Vagina (tissue), 2 donors: ENCODE measurements at regions not wholly inside any gene's neighbourhood (a gene's known extent, or its start where the extent isn't known, plus 50 kb on each side); places are given as distances from the start of the nearest gene placed in this dataset.

ENCODE experiments used
- DNase-seq, 2 donors: peaks; one replicate each; pipeline ENCODE4 v3.0.0-alpha.2; 2017; ENCODE audit errors: extremely low spot score in 2 of 2
- H3K27ac ChIP-seq: fragments of 200-600 bp; sonication (generic); one replicate; pipeline ENCODE4 v1.5.1; 2019
- H3K27me3 ChIP-seq: fragments of 200-600 bp; sonication (generic); one replicate; pipeline ENCODE4 v1.5.1; 2019
- H3K36me3 ChIP-seq, 2 donors: fragments of 200-600 bp; sonication (generic); one replicate each; pipeline ENCODE4 v1.5.1; 2017 to 2019
- H3K4me1 ChIP-seq: fragments of 200-600 bp; sonication (generic); one replicate; pipeline ENCODE4 v1.5.1; 2019
- H3K4me3 ChIP-seq, 2 donors: fragments of 200-600 bp; sonication (generic); 1 replicate in 1 of 2; 2 replicates in 1 of 2; pipeline ENCODE4 v1.5.1; 2016 to 2019
- H3K9me3 ChIP-seq: fragments of 200-600 bp; sonication (generic); one replicate; pipeline ENCODE4 v1.5.1; 2019
- POLR2A ChIP-seq, 2 donors: fragments of 450-650 bp; IDR thresholded peaks; one replicate each; pipeline ENCODE4 v1.6.1; 2017; ENCODE audit warnings: antibody characterized with exemption in 2 of 2, mild to moderate bottlenecking in 2 of 2, moderate library complexity in 2 of 2
- POLR2AphosphoS5 ChIP-seq, 2 donors: sonication (generic); formaldehyde crosslinking; IDR thresholded peaks; one replicate each; pipeline ENCODE4 v1.9.0; 2017; ENCODE audit warnings: antibody characterized with exemption in 2 of 2, mild to moderate bottlenecking in 2 of 2, low read depth in 1 of 2; ENCODE audit not compliant: insufficient read depth in 1 of 2
- intact Hi-C: fragments of 100-400 bp; cut with DNase I; formaldehyde crosslinking; loops from one replicate; pipeline ENCODE4 v1.15.1; 2023
- TF ChIP-seq, protein P1 (sequence below), 3 experiments: fragments of 450-650 bp in 2 of 3; fragments of 200-600 bp in 1 of 3; sonication (generic) in 1 of 3; IDR thresholded peaks; one replicate each; pipeline ENCODE4 v1.5.1; 2017 to 2019; ENCODE audit warnings: antibody characterized with exemption in 3 of 3, mild to moderate bottlenecking in 2 of 3, moderate library complexity in 2 of 3

DNA sequence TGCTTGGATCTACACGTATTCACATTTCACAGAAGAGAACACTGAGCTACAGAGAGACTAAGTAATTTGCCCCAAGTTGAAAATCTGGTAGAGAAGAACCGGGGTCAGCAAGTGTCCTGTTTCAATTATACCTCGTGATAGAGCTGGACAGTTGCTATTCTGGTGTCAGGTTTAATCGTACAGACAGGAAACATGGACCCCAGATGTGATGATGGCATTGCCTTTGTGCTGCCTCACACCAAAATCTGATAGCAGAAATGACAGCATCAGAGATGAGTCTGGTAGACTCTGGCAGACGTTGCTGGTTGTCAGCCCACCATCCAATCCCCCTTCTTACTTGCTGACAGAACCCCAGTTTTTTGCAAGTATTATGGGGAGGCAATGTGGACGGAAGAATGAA is 112.1 kb upstream of the FOXF1 start:
- intact Hi-C loops, result no loop called here
- no peaks in the 10 kb centered on the region for H3K36me3 ChIP-seq
- no peak for TF ChIP-seq POLR2A (IDR thresholded peaks at IDR 0.05)
- TF ChIP-seq, protein P1, sequence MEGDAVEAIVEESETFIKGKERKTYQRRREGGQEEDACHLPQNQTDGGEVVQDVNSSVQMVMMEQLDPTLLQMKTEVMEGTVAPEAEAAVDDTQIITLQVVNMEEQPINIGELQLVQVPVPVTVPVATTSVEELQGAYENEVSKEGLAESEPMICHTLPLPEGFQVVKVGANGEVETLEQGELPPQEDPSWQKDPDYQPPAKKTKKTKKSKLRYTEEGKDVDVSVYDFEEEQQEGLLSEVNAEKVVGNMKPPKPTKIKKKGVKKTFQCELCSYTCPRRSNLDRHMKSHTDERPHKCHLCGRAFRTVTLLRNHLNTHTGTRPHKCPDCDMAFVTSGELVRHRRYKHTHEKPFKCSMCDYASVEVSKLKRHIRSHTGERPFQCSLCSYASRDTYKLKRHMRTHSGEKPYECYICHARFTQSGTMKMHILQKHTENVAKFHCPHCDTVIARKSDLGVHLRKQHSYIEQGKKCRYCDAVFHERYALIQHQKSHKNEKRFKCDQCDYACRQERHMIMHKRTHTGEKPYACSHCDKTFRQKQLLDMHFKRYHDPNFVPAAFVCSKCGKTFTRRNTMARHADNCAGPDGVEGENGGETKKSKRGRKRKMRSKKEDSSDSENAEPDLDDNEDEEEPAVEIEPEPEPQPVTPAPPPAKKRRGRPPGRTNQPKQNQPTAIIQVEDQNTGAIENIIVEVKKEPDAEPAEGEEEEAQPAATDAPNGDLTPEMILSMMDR (IDR thresholded peaks at IDR 0.05), result no peak
- no peak for TF ChIP-seq POLR2AphosphoS5 (IDR thresholded peaks at IDR 0.05; ENCODE audit: insufficient read depth in 1 of 2, low read depth in 1 of 2)

DNA sequence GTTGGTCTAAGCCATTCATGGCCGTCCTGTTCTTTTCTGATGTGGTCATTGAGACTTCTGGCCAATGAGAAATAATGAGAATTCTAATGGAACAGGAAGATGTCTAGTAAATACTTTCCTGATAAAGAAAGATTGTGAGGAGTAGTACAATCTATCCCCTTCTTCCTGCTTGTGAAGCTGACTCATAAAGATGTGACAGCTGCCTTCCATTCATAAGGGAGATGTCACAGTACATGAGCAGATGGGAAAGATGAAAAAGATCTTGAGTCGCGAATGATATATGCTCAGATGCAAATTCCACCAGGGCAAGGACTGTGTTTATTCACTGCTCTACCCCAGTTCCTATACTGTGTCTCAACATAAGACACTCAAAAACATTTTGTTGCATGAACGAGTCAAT is 111.7 kb upstream of the FOXF1 start:
- TF ChIP-seq POLR2AphosphoS5 (IDR thresholded peaks at IDR 0.05; ENCODE audit: insufficient read depth in 1 of 2, low read depth in 1 of 2) (no peak), POLR2A (IDR thresholded peaks at IDR 0.05) (no peak)
- TF ChIP-seq, protein P1 (IDR thresholded peaks at IDR 0.05), result no peak
- no peaks in the 10 kb centered on the region for H3K36me3 ChIP-seq
- H3K9me3 ChIP-seq, result no peaks in the 10 kb centered on the region
- no peaks in the 10 kb centered on the region for H3K27me3 ChIP-seq
- no peak overlapping the region for H3K4me3 ChIP-seq
- no peak for DNase-seq
- intact Hi-C loops, result no loop called here
- H3K4me1 ChIP-seq, result peaks cover 33% of the 10 kb centered on the region
- H3K27ac ChIP-seq, result no peak overlapping the region

More for the DNA sequence above, 112.1 kb upstream of the FOXF1 start:
- no peaks in the 10 kb centered on the region for H3K9me3 ChIP-seq
- DNase-seq, result no peak
- H3K27ac ChIP-seq, result no peak overlapping the region
- H3K27me3 ChIP-seq, result no peaks in the 10 kb centered on the region
- H3K4me3 ChIP-seq, result no peak overlapping the region
- H3K4me1 ChIP-seq, result peaks cover 33% of the 10 kb centered on the region

GRCh38 chr16:86401126-86401525 is 109.2 kb upstream of the FOXF1 start:
- Histone ChIP-seq H3K4me3 (no peak overlapping the region), H3K36me3 (no peaks in the 10 kb centered on the region), H3K27ac (no peak overlapping the region), H3K4me1 (peaks cover 23% of the 10 kb centered on the region), H3K9me3 (no peaks in the 10 kb centered on the region), H3K27me3 (no peaks in the 10 kb centered on the region)
- no peak for DNase-seq
- intact Hi-C loops, result no loop called here
- TF ChIP-seq POLR2A (IDR thresholded peaks at IDR 0.05) (no peak), POLR2AphosphoS5 (IDR thresholded peaks at IDR 0.05; ENCODE audit: insufficient read depth in 1 of 2, low read depth in 1 of 2) (no peak)
- TF ChIP-seq, protein P1 (IDR thresholded peaks at IDR 0.05), result no peak

GRCh38 chr16:86403085-86403484 is 107.2 kb upstream of the FOXF1 start:
- DNase-seq, result no peak
- H3K4me1 ChIP-seq, result peaks cover 5% of the 10 kb centered on the region
- no peak overlapping the region for H3K27ac ChIP-seq
- H3K27me3 ChIP-seq, result no peaks in the 10 kb centered on the region
- no peak for TF ChIP-seq POLR2AphosphoS5 (IDR thresholded peaks at IDR 0.05; ENCODE audit: insufficient read depth in 1 of 2, low read depth in 1 of 2)
- TF ChIP-seq POLR2A (IDR thresholded peaks at IDR 0.05), result no peak
- TF ChIP-seq, protein P1 (IDR thresholded peaks at IDR 0.05), result no peak
- no peaks in the 10 kb centered on the region for H3K9me3 ChIP-seq
- intact Hi-C loops, result no loop called here
- H3K4me3 ChIP-seq, result no peak overlapping the region
- H3K36me3 ChIP-seq, result no peaks in the 10 kb centered on the region

DNA sequence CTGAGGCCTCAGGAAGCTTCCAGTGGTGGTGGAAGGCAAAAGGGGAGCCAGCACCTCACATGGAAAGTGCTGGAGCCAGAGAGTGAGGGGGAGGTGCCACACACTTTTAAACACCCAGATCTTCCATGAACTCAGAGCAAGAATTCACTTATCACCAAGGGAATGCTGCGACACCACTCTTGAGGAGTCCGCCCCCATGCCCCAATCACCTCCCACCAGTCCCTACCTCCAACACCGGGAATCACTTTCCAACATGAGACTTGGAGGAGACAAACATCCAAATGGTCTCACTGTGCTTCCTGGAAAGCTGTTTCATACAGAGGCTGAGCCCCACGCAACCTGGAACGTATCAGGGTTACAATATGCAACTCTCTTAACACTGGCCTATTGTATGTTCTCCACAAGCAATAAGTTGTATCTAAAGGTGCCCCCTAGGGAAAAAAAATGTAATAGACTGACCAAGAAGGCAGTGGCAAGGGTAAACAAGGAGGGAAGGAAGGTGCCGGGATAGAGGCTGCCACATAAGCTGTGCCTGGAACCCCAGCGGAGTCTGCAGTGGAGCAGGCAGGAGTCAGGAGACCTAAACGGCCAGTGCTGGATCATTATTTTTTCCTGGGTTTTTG is 106.7 kb upstream of the FOXF1 start:
- no peak for DNase-seq
- Histone ChIP-seq H3K27me3 (no peaks in the 10 kb centered on the region), H3K27ac (no peak overlapping the region), H3K4me1 (no peaks in the 10 kb centered on the region), H3K9me3 (no peaks in the 10 kb centered on the region), H3K4me3 (no peak overlapping the region), H3K36me3 (no peaks in the 10 kb centered on the region)
- intact Hi-C loops, result no loop called here
- TF ChIP-seq, protein P1 (IDR thresholded peaks at IDR 0.05), result no peak
- TF ChIP-seq POLR2AphosphoS5 (IDR thresholded peaks at IDR 0.05; ENCODE audit: insufficient read depth in 1 of 2, low read depth in 1 of 2) (no peak), POLR2A (IDR thresholded peaks at IDR 0.05) (no peak)
